HUES64 (cell line): ENCODE measurements at regions not wholly inside any gene's neighbourhood (a gene's known extent, or its start where the extent isn't known, plus 50 kb on each side); places are given as distances from the start of the nearest gene placed in this dataset.

ENCODE experiments used
- H3K27ac ChIP-seq: 2 replicates; pipeline ENCODE4 v1.7.0; 2013; ENCODE audit warnings: low read depth, low read length, inconsistent platforms
- H3K27me3 ChIP-seq: 2 replicates; pipeline ENCODE4 v1.6.1; 2013; ENCODE audit warnings: mild to moderate bottlenecking, low read length; ENCODE audit not compliant: insufficient read depth
- H3K36me3 ChIP-seq: 2 replicates; pipeline ENCODE4 v1.6.1; 2013; ENCODE audit warnings: mild to moderate bottlenecking, low read length; ENCODE audit not compliant: insufficient read depth
- H3K4me1 ChIP-seq: 2 replicates; pipeline ENCODE4 v1.6.1; 2013; ENCODE audit warnings: mild to moderate bottlenecking, low read length, moderate library complexity; ENCODE audit not compliant: insufficient read depth
- H3K4me3 ChIP-seq: 2 replicates; pipeline ENCODE4 v1.5.1; 2013; ENCODE audit warnings: mild to moderate bottlenecking, low read length, moderate library complexity
- H3K9ac ChIP-seq: 2 replicates; pipeline ENCODE4 v1.6.1; 2013; ENCODE audit warnings: mild to moderate bottlenecking, low read depth, low read length
- H3K9me3 ChIP-seq: 2 replicates; pipeline ENCODE4 v1.6.1; 2013; ENCODE audit warnings: low read depth, low read length; ENCODE audit not compliant: insufficient read depth
- WGBS: fragments of 150-250, 120-280 bp; methylation state at CpG from one replicate; pipeline ENCODE4 v1.1.7; 2013; ENCODE audit warnings: missing lambda C conversion rate; 5-methylcytosine and 5-hydroxymethylcytosine counted together

- Histone ChIP-seq H3K27me3 (no peaks in the 10 kb centered on the region), H3K4me1 (no peaks in the 10 kb centered on the region), H3K9me3 (no peaks in the 10 kb centered on the region), H3K36me3 (no peaks in the 10 kb centered on the region), H3K4me3 (no peak overlapping the region), H3K9ac (no peak overlapping the region), H3K27ac (no peak overlapping the region)
- 87% methylated on average over 4 of the region's 4 CpGs for WGBS
These were observed 133.9 kb downstream of the ESM1 start for GRCh38 chr5:54851449-54851848.

- peaks cover 6% of the 10 kb centered on the region; the same call in 1 of the 2 replicates for H3K4me1 ChIP-seq
- 90% methylated on average over 5 of the region's 5 CpGs for WGBS
- no peaks in the 10 kb centered on the region for H3K9me3 ChIP-seq
- H3K27me3 ChIP-seq = no peaks in the 10 kb centered on the region
- H3K36me3 ChIP-seq = no peaks in the 10 kb centered on the region
- no peak overlapping the region for H3K9ac ChIP-seq
- H3K4me3 ChIP-seq = no peak overlapping the region
- H3K27ac ChIP-seq = no peak overlapping the region
These were observed 136.8 kb downstream of the ESM1 start for GRCh38 chr5:54848581-54848980.

GRCh38 chr5:54845567-54845941, 139.8 kb downstream of the ESM1 start:
- 55% methylated on average over 3 of the region's 3 CpGs for WGBS
- Histone ChIP-seq H3K4me3 (no peak overlapping the region), H3K27me3 (no peaks in the 10 kb centered on the region), H3K9ac (no peak overlapping the region), H3K36me3 (no peaks in the 10 kb centered on the region), H3K4me1 (peaks cover 6% of the 10 kb centered on the region; the same call in 1 of the 2 replicates), H3K9me3 (no peaks in the 10 kb centered on the region), H3K27ac (no peak overlapping the region)

GRCh38 chr5:54844905-54845566, 140.4 kb downstream of the ESM1 start:
- H3K9me3 ChIP-seq = no peaks in the 10 kb centered on the region

GRCh38 chr5:54844266-54844665, 141.1 kb downstream of the ESM1 start:
- no peak overlapping the region for H3K27ac ChIP-seq
- no peaks in the 10 kb centered on the region for H3K36me3 ChIP-seq
- no peak overlapping the region for H3K9ac ChIP-seq
- no peak overlapping the region for H3K4me3 ChIP-seq
- peaks cover 6% of the 10 kb centered on the region; the same call in 1 of the 2 replicates for H3K4me1 ChIP-seq
- no peaks in the 10 kb centered on the region for H3K9me3 ChIP-seq
- H3K27me3 ChIP-seq = no peaks in the 10 kb centered on the region
- 90% methylated on average over 4 of the region's 4 CpGs for WGBS

More at GRCh38 chr5:54844905-54845566, 140.4 kb downstream of the ESM1 start:
- Histone ChIP-seq H3K9ac (no peak overlapping the region), H3K27ac (no peak overlapping the region), H3K36me3 (no peaks in the 10 kb centered on the region), H3K4me1 (peaks cover 6% of the 10 kb centered on the region; the same call in 1 of the 2 replicates), H3K4me3 (no peak overlapping the region), H3K27me3 (no peaks in the 10 kb centered on the region)
- 79% methylated on average over 6 of the region's 6 CpGs for WGBS

- Histone ChIP-seq H3K4me3 (no peak overlapping the region), H3K27ac (no peak overlapping the region), H3K9me3 (no peaks in the 10 kb centered on the region), H3K27me3 (no peaks in the 10 kb centered on the region), H3K9ac (no peak overlapping the region), H3K4me1 (peaks cover 6% of the 10 kb centered on the region; the same call in 1 of the 2 replicates), H3K36me3 (no peaks in the 10 kb centered on the region)
- WGBS = 89% methylated on average over 1 of the region's 1 CpG
These were observed 143.9 kb downstream of the ESM1 start for GRCh38 chr5:54841481-54841880.

- H3K4me3 ChIP-seq = no peak overlapping the region
- WGBS = 100% methylated on average over 1 of the region's 1 CpG
- H3K36me3 ChIP-seq = no peaks in the 10 kb centered on the region
- no peaks in the 10 kb centered on the region for H3K9me3 ChIP-seq
- H3K27me3 ChIP-seq = no peaks in the 10 kb centered on the region
- no peak overlapping the region for H3K27ac ChIP-seq
- H3K9ac ChIP-seq = no peak overlapping the region
- no peaks in the 10 kb centered on the region for H3K4me1 ChIP-seq
These were observed 146.6 kb downstream of the ESM1 start for GRCh38 chr5:54838843-54839242.

- no peak overlapping the region for H3K4me3 ChIP-seq
- WGBS = 89% methylated on average over 5 of the region's 6 CpGs
- H3K36me3 ChIP-seq = no peaks in the 10 kb centered on the region
- H3K27ac ChIP-seq = no peak overlapping the region
- no peak overlapping the region for H3K9ac ChIP-seq
- no peaks in the 10 kb centered on the region for H3K27me3 ChIP-seq
- H3K4me1 ChIP-seq = no peaks in the 10 kb centered on the region
- H3K9me3 ChIP-seq = no peaks in the 10 kb centered on the region
These were observed 147.4 kb downstream of the ESM1 start for GRCh38 chr5:54837981-54838380.

- no peak overlapping the region for H3K27ac ChIP-seq
These were observed 148.3 kb downstream of the ESM1 start for GRCh38 chr5:54837093-54837492.

GRCh38 chr5:54835647-54836046, 149.7 kb downstream of the ESM1 start:
- no peaks in the 10 kb centered on the region for H3K27me3 ChIP-seq
- no peak overlapping the region for H3K9ac ChIP-seq
- no peak overlapping the region for H3K4me3 ChIP-seq
- no peaks in the 10 kb centered on the region for H3K9me3 ChIP-seq
- WGBS = no CpG with 5 or more reads among the region's 2 CpGs
- no peaks in the 10 kb centered on the region for H3K4me1 ChIP-seq
- no peak overlapping the region for H3K27ac ChIP-seq
- H3K36me3 ChIP-seq = no peaks in the 10 kb centered on the region

More at GRCh38 chr5:54837093-54837492, 148.3 kb downstream of the ESM1 start:
- H3K9me3 ChIP-seq = no peaks in the 10 kb centered on the region
- H3K9ac ChIP-seq = no peak overlapping the region
- no peaks in the 10 kb centered on the region for H3K27me3 ChIP-seq
- 96% methylated on average over 7 of the region's 7 CpGs for WGBS
- H3K4me3 ChIP-seq = no peak overlapping the region
- H3K4me1 ChIP-seq = no peaks in the 10 kb centered on the region
- H3K36me3 ChIP-seq = no peaks in the 10 kb centered on the region

GRCh38 chr5:54834121-54834842, 151.1 kb downstream of the ESM1 start:
- Histone ChIP-seq H3K36me3 (no peaks in the 10 kb centered on the region), H3K27me3 (no peaks in the 10 kb centered on the region), H3K27ac (no peak overlapping the region), H3K9me3 (no peaks in the 10 kb centered on the region), H3K4me3 (no peak overlapping the region), H3K4me1 (no peaks in the 10 kb centered on the region), H3K9ac (no peak overlapping the region)
- 81% methylated on average over 8 of the region's 9 CpGs for WGBS
